NCI-H1930 (cell line): ENCODE measurements at regions not wholly inside any gene's neighbourhood (a gene's known extent, or its start where the extent isn't known, plus 50 kb on each side); places are given as distances from the start of the nearest gene placed in this dataset.
"Not testable (repeated sequence)": the region's sequence is repeated elsewhere in the genome, so short reads cannot be mapped to it uniquely, and the experiment has no call there.

Source experiments
- DNase-seq, 2 experiments: peaks; one replicate each; lab custom pipeline; 2025; lab: John Stamatoyannopoulos, UW

DNA sequence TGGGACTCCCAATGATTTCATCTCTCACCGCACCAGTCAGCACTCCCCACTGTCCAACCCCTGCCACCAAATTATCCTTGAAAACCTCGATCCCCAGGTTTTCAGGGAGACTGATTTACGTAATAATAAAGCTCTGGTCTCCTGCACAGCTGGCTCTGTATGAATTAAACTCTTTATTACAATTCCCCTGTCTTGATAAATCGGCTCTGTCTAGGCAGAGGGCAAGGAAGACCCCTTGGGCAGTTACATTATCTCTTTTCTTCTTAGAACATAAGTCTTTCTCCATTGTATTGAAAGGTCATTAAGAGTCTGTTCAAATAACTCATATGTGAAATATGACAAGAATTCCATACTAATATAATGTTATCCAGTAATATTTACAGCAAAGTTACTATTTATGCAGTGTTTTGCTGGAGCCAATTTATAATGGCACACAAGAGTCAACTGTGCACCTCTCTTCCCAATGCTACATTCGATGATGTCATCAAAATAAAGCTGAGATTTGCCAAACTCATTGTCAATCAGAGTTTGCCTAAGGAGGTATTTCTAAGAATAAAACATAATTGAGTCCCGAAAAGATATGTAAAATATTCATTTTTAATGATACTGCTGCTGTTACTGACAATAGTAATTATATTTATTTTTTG is 1297.2 kb upstream of the LRRTM3 start:
- no peak for DNase-seq

DNA sequence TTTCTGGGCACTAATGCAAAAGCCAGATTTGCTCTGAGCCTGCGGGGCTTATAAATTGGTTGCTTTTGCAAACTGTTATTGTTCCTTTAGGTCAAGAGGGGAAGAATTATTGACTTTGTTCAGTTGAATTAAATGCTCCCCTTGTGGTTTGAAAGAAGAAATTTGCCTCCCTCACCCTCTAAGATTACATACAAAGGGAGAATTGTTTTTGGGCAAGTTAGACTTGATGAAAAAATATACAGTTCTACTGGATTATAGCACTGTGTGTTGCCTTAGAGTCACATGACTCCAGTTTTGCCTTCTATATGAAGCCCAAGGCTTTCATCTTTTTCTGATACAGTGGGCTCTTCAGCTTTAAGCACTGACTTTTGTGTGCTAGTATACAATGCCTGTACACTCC is 1265.8 kb upstream of the LRRTM3 start:
- no peak for DNase-seq

DNA sequence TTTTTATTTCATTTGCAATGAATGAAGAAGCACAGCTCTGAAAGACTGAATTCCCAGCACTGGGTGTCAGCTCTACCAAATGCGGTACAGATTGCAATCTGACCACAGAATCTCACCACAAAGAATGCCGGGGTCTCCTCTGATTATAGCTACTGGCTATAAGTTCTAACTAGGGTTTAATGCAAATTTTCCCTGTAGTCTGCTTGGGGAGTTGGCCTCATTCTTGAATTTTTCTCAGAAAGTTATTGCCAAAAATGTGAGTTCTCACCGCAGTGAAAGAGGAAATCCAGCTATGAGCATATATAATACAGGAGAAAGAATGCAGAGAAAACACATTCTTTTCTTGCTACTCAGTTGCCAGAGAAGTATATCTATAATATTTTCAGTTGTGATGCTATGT is 1255.7 kb upstream of the LRRTM3 start:
- DNase-seq, result no peak

DNA sequence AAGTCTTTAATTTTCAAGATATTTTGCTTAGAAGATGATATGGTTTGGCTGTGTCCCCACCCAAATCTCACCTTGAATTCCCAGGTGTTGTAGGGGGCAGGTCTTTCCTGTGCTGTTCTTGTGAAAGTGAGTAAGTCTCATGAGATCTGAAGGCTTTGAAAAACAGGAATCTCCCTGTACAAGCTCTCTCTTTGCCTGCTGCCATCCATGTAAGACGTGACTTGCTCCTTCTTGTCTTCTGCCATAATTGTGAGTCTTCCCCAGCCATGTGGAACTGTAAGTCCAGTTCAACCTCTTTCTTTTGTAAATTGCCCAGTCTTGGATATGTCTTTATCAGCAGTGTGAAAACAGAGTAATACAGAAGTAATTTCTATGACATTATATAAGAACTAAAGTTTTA is 1255.2 kb upstream of the LRRTM3 start:
- DNase-seq, result not testable (repeated sequence)

DNA sequence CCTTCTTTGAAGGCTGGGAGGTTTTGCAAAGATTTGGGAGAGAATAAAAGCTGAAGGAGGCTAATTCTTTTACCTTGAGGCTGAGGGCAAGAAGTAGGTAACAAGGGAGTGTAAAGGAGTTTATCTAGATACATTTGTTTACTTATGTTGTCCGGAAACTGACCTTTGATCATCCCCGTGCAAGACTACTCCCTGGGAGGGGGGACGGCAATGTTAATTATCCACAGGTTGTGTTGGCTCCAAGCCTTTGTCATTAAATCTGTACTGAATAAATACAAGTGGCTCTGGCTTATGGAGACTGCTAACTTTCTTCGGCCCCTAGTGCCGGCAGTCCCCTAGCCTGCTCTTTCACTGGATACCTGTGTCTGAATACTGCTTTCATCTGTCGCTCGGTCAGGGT is 1250.6 kb upstream of the LRRTM3 start:
- DNase-seq, result no peak

DNA sequence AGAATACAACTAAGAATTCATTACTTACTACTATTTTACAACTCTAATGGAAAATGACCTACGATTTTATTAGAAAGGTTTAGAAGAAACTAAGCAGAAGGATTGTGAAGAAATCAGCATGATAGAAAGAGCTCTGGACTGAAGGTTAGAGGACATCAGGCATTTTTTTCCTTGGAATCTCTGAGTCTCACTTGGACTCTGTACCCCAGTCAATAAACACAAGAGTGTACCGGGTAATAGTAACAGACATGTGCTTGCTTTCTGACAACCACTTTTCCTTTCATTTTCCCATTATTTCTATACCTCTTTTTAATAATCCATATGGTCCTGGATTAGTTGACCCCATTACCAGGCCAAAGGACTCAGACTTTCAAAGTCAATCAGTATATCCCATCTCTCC is 1240.9 kb upstream of the LRRTM3 start:
- no peak for DNase-seq

DNA sequence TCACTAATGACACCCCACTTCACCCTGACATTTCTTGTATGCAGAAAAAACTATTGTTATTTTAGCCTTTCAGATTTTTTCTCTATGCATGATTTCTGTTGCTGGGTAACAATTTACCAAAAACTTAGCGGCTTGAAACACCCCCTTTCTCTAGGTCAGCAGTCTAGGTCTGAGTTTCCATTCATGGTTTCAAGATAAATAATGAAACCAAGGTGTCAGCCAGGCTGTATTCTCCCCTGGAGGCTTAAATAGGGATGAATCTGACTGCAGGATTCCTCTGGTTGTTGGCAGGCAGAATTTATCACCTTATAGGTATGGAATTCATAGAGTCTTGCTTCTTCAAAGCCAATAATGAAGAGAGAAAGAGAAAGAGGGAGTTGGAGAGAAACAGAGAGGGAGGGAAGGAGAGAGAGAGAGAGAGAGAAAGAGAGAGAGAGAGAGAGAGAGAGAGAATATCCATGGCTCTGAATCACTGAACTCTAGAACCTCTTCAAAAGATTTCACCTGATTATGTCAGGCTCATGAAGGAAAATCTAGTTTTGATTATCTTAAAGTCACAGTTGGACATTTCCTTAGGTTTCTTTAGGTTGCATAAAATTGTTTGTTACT is 1224.6 kb upstream of the LRRTM3 start:
- DNase-seq, result no peak

DNA sequence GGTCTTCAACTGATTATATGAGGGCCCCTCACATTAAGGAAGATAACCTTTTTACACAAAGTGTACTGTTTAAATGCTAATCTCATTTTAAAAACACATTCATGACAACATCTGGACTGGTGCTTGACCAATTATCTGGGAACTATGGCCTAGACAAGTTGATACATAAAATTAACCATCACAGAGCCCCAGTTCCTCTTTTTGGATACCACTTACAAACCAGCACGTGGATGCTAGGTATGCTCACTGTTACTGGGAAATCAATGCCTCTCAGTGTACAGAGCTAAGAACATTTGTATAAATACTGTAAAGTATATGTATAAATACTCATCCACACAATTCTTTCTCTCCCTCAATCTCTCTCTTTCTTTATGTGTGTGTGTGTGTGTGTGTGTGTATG is 1217.8 kb upstream of the LRRTM3 start:
- no peak for DNase-seq

DNA sequence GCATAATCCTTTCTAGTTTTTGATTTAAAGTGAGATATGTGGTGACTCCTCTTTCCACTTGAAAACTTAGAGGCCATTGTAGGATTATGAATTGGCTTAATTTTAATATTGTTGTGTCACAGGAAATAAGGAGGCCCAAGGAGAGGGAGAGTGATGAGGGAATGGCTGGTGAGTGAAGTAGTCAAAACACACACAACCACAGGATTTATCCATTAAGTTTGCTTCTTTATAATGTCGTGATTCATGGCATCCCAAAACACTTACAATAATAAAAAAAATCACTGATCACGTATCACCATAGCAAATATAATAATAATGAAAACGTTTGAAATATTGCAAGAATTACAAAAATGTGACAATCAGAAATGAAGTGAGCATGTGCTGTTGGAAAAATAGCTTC is 1215.5 kb upstream of the LRRTM3 start:
- no peak for DNase-seq

DNA sequence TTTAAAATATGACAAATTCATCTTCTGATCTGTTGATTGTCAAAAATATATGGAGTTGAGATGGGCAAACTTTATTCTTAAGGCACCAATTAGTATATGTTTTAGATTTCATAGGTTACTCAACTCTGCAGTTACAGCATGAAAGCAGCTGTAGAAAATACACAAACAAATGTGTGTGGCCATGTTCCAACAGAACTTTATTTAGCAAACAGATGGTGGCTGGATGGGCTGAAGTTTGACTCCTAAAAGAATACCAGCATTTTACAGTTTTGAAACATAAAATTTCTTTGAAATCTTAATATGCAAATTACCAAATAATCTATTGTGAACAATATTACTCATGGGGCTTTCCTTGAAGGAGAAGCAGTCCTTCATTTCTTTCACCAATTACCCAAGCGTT is 1206.0 kb upstream of the LRRTM3 start:
- no peak for DNase-seq

DNA sequence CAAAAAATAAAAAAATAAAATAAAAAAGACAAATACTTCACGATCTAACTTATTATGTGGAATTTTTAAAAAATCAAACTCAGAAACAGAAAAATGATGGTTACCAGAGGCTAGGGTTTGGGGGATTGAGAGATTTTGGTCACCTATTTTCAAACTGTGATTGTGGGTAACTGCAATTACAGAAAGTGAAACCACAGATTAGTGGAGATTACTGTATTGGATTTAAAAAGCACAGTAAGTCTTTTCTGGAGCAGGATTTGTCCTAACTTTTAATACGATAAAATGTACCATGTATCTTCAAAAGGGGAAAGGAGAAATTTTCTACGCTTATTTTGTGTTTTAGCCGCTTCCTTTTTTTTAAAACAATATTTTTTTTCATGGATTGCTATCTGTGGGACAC is 1204.9 kb upstream of the LRRTM3 start:
- DNase-seq, result no peak

DNA sequence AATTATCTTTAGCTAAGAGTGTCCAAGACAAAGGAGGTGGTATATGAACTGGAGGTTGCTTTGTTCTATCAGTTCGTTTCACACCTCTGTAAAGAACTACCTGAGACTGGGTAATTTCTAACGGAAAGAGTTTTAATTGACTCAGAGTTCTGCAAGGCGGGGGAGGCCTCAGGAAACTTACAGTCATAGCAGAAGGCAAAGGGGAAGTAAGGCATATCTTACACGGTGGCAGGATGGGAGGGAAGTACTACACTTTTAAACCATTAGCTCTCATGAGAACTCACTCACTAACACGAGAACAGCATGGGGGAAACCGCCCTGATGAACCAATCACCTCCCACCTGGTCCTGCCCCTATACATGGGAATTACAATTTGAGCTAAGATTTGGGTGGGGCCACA is 1202.3 kb upstream of the LRRTM3 start:
- no peak for DNase-seq

DNA sequence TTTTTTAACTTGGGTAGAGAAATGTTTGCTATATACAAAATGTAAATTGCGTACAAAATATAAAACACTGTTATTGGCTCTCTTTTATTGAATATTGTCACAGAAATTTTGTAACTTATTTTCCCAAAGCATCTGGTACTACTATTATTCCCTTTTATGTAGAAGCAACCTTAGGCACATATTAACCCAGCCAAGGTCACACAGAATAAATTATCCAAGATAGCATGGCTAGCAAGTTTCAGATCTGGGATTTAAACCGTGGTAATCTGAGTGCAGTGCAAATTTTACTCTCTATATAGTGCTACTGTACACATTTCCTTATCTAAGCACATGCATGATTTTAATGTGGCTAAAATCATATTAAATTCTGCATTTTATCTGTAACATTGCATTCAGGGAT is 1190.5 kb upstream of the LRRTM3 start:
- DNase-seq, result no peak

DNA sequence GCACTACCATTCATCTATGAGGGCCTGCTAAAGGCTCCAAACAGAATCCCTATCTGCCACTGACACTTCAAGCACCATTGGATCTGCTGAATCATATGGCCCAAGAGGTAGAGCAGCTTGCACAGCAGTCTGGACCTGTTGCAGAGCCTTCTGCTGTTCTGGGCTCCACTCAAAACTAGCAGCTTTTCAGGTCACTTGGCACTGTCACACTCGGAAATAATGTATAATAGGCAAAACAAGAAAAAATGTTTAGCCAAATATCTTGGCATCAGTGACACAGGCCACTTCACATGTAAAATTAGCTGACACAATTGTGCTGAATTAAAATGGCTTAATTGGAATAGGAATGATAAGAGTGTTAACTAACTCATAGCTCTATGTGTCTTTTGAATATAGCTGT is 1182.9 kb upstream of the LRRTM3 start:
- no peak for DNase-seq

DNA sequence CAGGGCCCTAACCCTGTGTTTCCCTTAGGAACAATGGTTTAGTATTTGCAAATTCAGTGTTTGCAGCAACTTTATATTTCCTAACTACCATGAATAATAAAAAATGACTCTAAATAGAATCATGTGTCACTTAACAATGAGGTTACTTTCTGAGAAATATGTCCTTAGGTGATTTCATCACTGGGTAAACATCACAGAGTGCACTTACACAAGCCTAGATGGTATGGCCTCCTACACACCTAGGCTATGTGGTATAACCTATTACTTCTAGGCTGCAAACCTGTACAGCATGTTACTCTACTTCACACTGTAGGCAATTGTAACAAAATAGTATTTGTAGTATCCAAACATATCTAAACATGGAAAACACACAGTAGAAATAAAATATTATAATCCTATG is 1174.6 kb upstream of the LRRTM3 start:
- no peak for DNase-seq

DNA sequence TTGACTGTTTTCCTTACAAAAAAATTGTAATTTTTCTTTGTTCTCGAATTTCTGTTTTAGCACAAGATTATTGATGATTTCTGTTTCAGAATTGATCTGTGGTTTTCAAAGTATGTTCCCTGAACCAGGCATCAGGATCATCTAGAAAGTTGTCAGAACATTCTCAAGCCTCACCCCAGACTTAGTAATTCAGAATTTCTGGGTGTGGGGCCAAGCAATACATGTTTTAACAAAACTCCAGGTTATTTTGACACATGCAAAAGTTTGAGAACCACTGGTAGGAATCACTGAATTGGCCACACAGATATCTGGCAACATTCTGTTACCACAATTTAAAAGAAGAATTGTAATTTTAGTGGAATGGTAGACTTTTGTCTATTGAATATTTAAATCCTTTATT is 1173.9 kb upstream of the LRRTM3 start:
- DNase-seq, result no peak

DNA sequence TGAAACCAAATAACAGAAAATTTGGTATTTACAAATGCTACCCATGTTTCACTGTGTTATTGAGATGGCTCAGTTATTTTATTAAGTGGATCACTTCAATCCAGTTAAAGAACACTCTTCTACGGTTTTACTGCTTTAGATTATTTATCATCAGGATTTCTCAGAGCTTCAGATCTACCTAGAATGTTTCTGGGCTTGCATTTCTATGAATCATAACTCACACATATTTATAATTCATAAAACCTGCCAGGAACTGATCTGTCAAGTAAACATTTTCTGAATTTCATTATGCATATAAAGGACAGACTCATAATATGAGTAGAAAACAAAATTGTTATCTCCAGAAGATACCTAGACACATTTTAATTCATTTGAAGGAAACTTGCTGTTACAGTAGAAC is 1172.3 kb upstream of the LRRTM3 start:
- no peak for DNase-seq

DNA sequence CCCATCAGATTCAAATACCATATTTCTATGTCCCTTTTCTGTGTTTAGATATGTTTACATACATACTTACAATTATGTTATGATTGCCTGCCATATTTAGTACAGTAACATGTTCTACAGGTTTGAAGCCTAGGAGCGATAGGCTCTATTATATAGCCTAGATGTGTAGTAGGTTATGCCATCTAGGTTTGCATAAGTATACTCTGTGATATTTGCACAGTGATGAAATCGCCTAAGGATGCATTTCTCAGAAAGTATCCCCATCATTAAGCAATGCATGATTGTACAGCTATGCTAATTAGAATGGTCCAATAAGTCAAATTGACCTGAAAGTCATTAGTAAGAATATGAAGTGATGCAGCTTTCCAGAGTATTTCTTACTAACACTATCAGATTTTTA is 1171.7 kb upstream of the LRRTM3 start:
- no peak for DNase-seq

DNA sequence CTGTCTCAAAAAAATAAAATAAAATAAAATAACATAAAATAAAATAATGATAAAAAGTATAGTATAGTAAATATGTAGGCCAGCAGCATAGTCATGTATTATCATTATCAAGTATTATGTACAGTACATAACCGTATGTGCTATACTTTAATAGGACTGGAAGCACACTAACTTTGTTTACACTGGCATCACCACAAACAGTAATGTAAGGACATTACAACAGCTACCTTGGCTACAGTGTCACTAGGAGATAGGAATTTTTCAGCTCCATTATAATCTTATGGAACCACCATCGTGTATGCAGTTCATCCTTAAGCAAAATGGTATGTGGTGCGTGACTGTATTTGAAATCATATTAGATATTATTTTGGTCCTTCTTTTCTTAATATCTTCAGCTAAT is 1163.5 kb upstream of the LRRTM3 start:
- DNase-seq, result no peak

DNA sequence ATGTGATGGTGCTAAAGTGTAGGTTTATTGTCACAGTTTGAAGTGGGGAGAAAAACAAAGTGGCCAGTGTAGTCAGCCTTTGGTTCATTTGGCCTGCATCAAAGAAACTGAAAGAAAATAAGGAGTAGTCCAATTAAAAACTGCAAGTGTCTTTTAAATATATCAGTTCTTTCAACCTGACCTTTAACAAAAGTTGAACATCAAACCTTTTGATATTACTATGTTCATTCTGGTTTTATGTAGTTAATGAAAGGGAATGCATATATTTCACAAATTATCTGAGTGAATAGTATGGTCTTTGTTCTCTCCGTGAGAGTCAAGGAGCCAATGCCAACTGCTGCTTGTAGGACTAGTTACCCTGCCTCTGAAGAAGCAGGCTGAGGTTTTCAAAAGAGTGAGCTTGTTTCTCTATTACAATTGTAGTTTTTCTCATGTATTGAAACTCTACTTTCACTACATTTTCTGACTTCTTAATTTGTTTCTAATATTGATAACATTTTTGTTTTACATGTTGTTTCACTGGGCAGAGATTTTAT is 1160.8 kb upstream of the LRRTM3 start:
- DNase-seq, result no peak

DNA sequence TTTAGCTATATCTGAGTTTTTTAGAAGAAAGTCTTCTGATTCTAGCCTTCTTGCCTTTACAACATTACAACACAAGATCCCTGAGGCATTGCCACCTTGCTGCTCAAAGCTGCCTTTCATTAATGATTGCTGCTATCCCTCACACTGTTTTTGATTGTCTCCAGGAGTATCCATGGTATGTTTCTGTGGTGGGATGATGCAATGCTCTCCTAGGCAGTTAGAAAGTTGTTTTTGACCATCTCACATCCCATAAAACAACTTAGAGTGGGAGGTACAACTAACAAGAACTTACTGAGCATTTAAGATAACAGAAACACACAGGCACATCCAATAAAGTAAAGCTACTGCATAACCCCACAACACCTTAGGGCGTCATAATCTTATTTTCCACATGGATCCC is 1156.0 kb upstream of the LRRTM3 start:
- no peak for DNase-seq

DNA sequence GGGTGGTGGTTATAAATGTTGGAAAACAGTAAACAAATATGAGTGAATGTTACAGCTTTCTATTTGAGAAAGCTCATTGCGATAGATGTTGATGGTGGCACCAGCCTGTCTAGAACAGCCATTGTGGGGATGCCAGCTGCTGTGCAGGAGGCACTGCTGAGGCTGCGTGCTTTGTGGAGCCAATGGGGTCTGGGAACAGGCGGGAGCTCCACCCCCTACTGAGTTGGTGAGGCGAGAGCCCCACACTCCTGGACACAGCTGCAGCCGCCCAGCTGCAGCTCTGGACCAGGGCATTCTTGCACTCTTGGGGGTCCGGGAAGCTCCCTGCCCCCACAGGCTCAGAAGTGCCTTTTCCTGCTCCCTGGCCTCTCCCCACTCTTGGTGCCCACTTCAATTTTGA is 1147.1 kb upstream of the LRRTM3 start:
- DNase-seq, result no peak

DNA sequence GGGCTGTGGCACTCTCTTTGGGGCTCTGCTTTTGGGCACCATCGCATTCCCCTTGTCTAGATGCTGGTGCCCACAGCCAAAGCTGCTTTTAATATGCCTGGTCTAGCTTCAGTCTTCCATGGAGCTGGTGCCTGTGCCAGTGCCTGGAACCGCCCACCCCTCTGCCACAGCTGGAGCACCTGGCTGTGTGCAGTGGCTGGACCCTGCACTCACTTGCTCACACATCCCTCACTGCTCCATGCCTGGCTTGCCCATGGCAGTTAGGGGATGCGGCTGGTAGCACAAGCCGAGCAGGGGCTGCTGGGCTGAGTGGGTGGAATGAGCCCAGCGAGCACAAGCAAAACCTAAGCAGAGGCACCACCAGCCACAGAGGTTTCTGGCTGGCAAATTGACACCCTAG is 1145.9 kb upstream of the LRRTM3 start:
- DNase-seq, result no peak

DNA sequence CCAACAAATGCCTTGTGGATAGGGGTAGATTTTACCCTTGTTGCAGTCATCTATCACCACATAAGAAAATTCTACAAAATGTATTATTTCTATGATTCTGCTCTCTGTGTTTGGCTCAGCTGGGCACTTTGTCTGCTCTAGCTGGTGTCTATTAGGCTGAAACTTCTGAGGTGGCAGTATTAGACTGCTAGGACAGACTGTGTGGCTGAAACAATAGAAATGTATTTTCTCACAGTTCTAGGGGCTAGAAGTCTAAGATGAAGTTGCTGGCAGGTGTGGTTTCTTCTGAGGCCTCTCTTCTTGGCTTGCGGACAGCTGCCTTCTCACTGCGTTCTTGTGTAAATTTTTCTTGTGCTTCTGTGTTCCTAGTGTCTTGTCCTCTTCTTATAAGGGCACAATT is 1139.6 kb upstream of the LRRTM3 start:
- no peak for DNase-seq
